Right lobe of liver (tissue), 6 donors: ENCODE measurements at regions not wholly inside any gene's neighbourhood (a gene's known extent, or its start where the extent isn't known, plus 50 kb on each side); places are given as distances from the start of the nearest gene placed in this dataset.

Experiments
- ATAC-seq, 4 donors: fragments of 200-7000 bp; cut with Tn5 transposase; one replicate each; pipeline ENCODE4 v1.9.1; 2020; ENCODE audit warnings: mild to moderate bottlenecking in 4 of 4, moderate library complexity in 4 of 4
- DNase-seq, 3 donors: peaks; one replicate each; pipeline ENCODE4 v3.0.0-alpha.2; 2020
- H3K27ac ChIP-seq, 3 donors: fragments of 200-600 bp; one replicate each; pipeline ENCODE4 v1.8.0; 2022
- H3K27me3 ChIP-seq, 2 donors: fragments of 200-600 bp; one replicate each; pipeline ENCODE4 v1.8.0; 2022
- H3K36me3 ChIP-seq, 4 donors: fragments of 200-600 bp; sonication (generic) in 1 of 4; one replicate each; pipeline versions ENCODE4 v1.5.1 to v1.8.0; 2017 to 2022; ENCODE audit warnings: control low read depth in 1 of 4
- H3K4me1 ChIP-seq, 4 donors: fragments of 200-600 bp; sonication (generic) in 1 of 4; one replicate each; pipeline versions ENCODE4 v1.5.1 to v1.8.0; 2017 to 2022; ENCODE audit warnings: control low read depth in 1 of 4
- H3K4me3 ChIP-seq, 3 donors: fragments of 200-600 bp; one replicate each; pipeline ENCODE4 v1.8.0; 2022
- H3K9me3 ChIP-seq, 4 donors: fragments of 200-600 bp; sonication (generic) in 1 of 4; one replicate each; pipeline versions ENCODE4 v1.5.1 to v1.8.0; 2017 to 2022; ENCODE audit warnings: control low read depth in 1 of 4
- CTCF ChIP-seq, 4 donors: fragments of 200-600 bp in 3 of 4; fragments of 450-650 bp in 1 of 4; IDR thresholded peaks; one replicate each; pipeline versions ENCODE4 v1.5.1 to v1.8.0; 2016 to 2022; ENCODE audit warnings: antibody characterized with exemption in 4 of 4, mild to moderate bottlenecking in 2 of 4
- POLR2A ChIP-seq: fragments of 450-650 bp; IDR thresholded peaks from one replicate; pipeline ENCODE4 v1.6.1; 2017; ENCODE audit warnings: antibody characterized with exemption, mild to moderate bottlenecking
- WGBS: methylation state at CpG from one replicate; pipeline ENCODE4 v1.1.6; 2018; ENCODE audit warnings: low coverage, low lambda C conversion rate; ENCODE audit not compliant: insufficient coverage; ENCODE audit errors: missing lambda C conversion rate; 5-methylcytosine and 5-hydroxymethylcytosine counted together
- intact Hi-C, 2 donors: fragments of 100-400 bp; cut with DNase I; formaldehyde crosslinking; loops; one replicate each; pipeline versions ENCODE4 v1.11.2 to v1.14.1; 2022
- donor health status: DM: no; HTN: yes; CAD: no.
- donor health status: DM: no; HTN: no; CAD: no.
- donor health status: DM: no; HTN: no; CAD: no.
- donor health status: DM: no; HTN: yes; CAD: no.
- donor health status: DM: no; HTN: yes; CAD: no.

- Histone ChIP-seq H3K27ac (no peak overlapping the region), H3K4me3 (no peak overlapping the region), H3K4me1 (no peaks in the 10 kb centered on the region), H3K9me3 (no peaks in the 10 kb centered on the region), H3K36me3 (no peaks in the 10 kb centered on the region), H3K27me3 (no peaks in the 10 kb centered on the region)
- 80% methylated on average over 3 of the region's 6 CpGs for WGBS
- TF ChIP-seq POLR2A (no peak), CTCF (IDR thresholded peaks at IDR 0.05) (no peak)
- ATAC-seq = no peak
- DNase-seq = no peak
- intact Hi-C loops = no loop called here
Measured at GRCh38 chr12:107169200-107169599, 75.9 kb upstream of the CRY1 start.

GRCh38 chr12:107178776-107179175, 85.4 kb upstream of the CRY1 start:
- Histone ChIP-seq H3K4me3 (no peak overlapping the region), H3K27me3 (no peaks in the 10 kb centered on the region), H3K27ac (no peak overlapping the region), H3K36me3 (no peaks in the 10 kb centered on the region), H3K4me1 (no peaks in the 10 kb centered on the region), H3K9me3 (no peaks in the 10 kb centered on the region)
- ATAC-seq (no peak), DNase-seq (no peak)
- intact Hi-C loops = no loop called here
- WGBS = 74% methylated on average over 5 of the region's 5 CpGs
- no peak for TF ChIP-seq CTCF (IDR thresholded peaks at IDR 0.05)
- no peak for TF ChIP-seq POLR2A

- Histone ChIP-seq H3K27ac (no peak overlapping the region), H3K4me1 (no peaks in the 10 kb centered on the region), H3K27me3 (no peaks in the 10 kb centered on the region), H3K4me3 (no peak overlapping the region), H3K9me3 (no peaks in the 10 kb centered on the region), H3K36me3 (no peaks in the 10 kb centered on the region)
- no peak for TF ChIP-seq CTCF (IDR thresholded peaks at IDR 0.05)
- TF ChIP-seq POLR2A = no peak
- DNase-seq (no peak), ATAC-seq (no peak)
- intact Hi-C loops = no loop called here
- WGBS = 62% methylated on average over 1 of the region's 1 CpG
Measured at GRCh38 chr12:107179871-107180270, 86.5 kb upstream of the CRY1 start.

GRCh38 chr12:107180272-107180671, 86.9 kb upstream of the CRY1 start:
- intact Hi-C loops = no loop called here
- DNase-seq = no peak
- no peaks in the 10 kb centered on the region for H3K9me3 ChIP-seq
- no peaks in the 10 kb centered on the region for H3K36me3 ChIP-seq
- TF ChIP-seq CTCF (IDR thresholded peaks at IDR 0.05) (no peak), POLR2A (no peak)
- H3K27me3 ChIP-seq = no peaks in the 10 kb centered on the region
- no peaks in the 10 kb centered on the region for H3K4me1 ChIP-seq
- no peak overlapping the region for H3K4me3 ChIP-seq
- no peak for ATAC-seq
- H3K27ac ChIP-seq = no peak overlapping the region
- 20% methylated on average over 1 of the region's 1 CpG for WGBS

GRCh38 chr12:107184359-107184930, 91.1 kb upstream of the CRY1 start:
- ATAC-seq (no peak), DNase-seq (no peak)
- H3K4me3 ChIP-seq = no peak overlapping the region
- H3K27ac ChIP-seq = no peak overlapping the region
- no peaks in the 10 kb centered on the region for H3K27me3 ChIP-seq
- H3K36me3 ChIP-seq = no peaks in the 10 kb centered on the region
- whole genome bisulfite sequencing = 48% methylated on average over 4 of the region's 5 CpGs
- intact Hi-C loops = no loop called here
- TF ChIP-seq POLR2A (no peak), CTCF (IDR thresholded peaks at IDR 0.05) (no peak)
- no peaks in the 10 kb centered on the region for H3K4me1 ChIP-seq
- H3K9me3 ChIP-seq = no peaks in the 10 kb centered on the region
